Hepatocyte (in vitro differentiated cells): ENCODE measurements at regions not wholly inside any gene's neighbourhood (a gene's known extent, or its start where the extent isn't known, plus 50 kb on each side); places are given as distances from the start of the nearest gene placed in this dataset.

Experiments used
- EZH2 ChIP-seq: fragments of 200-600 bp; sonication (generic); IDR thresholded peaks from 2 replicates; pipeline ENCODE4 v1.6.1; 2016; ENCODE audit warnings: antibody characterized with exemption, mild to moderate bottlenecking, borderline replicate concordance
- TF ChIP-seq, protein P1 (sequence below): fragments of 200-600 bp; sonication (generic); IDR thresholded peaks from 2 replicates; pipeline ENCODE4 v1.5.1; 2016; ENCODE audit warnings: antibody characterized with exemption, mild to moderate bottlenecking; ENCODE audit not compliant: poor library complexity

- TF ChIP-seq, protein P1, sequence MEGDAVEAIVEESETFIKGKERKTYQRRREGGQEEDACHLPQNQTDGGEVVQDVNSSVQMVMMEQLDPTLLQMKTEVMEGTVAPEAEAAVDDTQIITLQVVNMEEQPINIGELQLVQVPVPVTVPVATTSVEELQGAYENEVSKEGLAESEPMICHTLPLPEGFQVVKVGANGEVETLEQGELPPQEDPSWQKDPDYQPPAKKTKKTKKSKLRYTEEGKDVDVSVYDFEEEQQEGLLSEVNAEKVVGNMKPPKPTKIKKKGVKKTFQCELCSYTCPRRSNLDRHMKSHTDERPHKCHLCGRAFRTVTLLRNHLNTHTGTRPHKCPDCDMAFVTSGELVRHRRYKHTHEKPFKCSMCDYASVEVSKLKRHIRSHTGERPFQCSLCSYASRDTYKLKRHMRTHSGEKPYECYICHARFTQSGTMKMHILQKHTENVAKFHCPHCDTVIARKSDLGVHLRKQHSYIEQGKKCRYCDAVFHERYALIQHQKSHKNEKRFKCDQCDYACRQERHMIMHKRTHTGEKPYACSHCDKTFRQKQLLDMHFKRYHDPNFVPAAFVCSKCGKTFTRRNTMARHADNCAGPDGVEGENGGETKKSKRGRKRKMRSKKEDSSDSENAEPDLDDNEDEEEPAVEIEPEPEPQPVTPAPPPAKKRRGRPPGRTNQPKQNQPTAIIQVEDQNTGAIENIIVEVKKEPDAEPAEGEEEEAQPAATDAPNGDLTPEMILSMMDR, result no peak
- no peak for TF ChIP-seq EZH2
Observed at GRCh38 chr3:107925851-107926250, 165.0 kb downstream of the CD47 start.
